ENCODE measurements at regions not wholly inside any gene's neighbourhood (a gene's known extent, or its start where the extent isn't known, plus 50 kb on each side); places are given as distances from the start of the nearest gene placed in this dataset.

DNA sequence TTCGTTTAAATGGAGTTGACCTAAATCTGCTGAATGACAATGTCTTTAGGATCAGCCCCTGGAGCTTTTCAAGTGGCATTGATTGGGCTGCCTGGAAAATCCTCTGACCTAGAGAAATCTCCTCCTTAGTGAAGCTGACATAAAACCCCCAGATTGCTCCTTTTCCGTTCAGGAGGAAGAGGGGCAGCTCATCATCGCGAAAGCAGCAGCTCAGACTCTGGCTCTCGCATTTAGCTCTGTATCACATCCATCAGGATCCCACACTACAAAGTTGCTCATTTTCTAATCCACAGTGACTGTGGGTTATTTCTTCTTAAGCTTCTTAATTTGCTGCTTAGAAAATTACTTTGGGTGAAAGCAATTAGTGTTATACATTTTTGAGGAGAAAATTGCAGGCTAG lies 373.7 kb downstream of the ENC1 start:
- DNase-seq (ENCODE audit: low read depth in 3 of 3, low spot score in 1 of 3) = no peak

DNA sequence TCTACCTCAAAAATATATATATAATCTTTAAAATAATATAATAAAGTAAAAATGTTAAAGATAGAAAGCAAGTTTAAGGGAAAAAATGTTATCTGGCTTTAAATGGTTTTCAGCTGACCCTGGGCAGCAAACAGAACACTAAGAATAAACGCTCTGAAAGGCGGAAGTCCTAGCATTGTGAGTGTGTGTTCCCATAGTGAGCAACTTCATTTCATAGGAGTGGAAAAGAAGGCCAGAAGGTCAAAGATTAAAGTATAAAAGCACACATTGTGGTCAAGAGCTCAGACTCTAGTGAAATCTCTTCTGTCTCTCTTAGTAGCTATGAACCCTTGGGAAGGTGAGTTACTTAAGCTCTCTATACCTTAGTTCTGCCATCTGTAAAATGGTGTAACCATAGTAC lies 374.4 kb downstream of the ENC1 start:
- no peak for DNase-seq (ENCODE audit: low read depth in 3 of 3, low spot score in 1 of 3)

DNA sequence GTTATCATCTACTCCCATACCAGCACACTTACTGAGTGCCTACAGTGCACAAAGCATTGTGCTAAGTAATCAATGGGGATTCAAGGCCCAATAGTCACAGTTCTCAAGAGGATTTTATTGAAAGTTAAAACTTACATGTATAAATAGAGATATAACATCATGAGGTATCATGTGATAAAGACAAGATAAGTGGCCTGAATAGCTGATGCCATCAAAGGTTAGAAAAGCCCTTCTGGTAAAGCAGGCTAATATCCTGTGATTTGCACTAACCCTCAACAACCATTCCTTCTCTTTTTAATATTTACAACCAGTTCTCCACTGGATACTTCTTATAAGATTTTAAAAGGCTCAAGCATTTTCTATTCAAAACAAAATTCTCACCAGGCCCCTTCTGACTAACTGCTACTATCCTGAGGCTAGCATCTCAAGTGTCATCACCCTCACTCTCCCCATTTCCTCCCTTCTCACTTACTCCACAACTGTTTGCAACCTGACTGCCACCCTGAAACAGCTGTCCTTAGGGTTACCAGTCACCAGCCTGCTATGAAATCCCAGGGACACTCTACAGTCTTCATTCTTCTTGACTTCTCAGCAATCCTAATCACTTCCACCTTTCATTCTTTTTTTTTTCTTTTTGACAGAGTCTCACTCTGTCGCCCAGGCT lies 377.9 kb downstream of the ENC1 start:
- no peak for DNase-seq (ENCODE audit: low read depth in 3 of 3, low spot score in 1 of 3)

DNA sequence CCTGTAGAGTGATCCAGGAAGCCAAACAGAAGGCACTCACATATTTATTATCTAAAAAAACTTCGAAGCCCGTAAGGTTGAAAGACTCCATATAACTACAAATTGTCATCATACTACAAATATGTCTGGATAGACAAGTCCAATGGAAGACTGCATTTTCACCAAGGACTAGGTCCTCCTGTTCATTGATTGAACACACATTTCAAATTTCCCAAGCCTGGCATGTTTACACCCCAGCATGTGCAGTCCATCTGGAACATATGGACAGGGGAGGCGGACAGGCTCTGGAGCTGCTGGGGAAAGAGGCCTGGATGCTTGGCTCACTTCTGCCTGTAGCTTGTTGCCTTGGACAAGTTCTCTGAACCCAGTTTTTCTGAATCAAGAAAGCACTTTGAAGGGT lies 378.7 kb downstream of the ENC1 start:
- DNase-seq (ENCODE audit: low read depth in 3 of 3, low spot score in 1 of 3) = no peak

DNA sequence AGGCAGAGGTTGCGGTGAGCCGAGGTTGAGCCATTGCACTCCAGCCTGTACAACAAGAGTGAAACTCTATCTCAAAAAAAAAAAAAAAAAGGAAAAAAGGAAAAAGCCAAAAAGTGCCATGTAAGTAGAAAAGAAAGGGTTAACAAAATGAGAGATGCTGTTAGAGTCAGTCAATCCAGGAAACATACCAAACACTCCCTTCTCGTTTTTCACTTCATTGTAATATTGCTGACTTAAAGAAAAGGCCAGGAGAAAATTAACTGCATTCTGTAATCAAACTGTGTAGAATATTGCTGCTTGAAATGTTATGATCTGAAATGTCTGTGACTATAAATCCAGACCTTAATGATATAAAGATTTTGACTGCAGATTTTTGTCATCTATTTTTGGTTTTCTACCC lies 379.1 kb downstream of the ENC1 start:
- no peak for DNase-seq (ENCODE audit: low read depth in 3 of 3, low spot score in 1 of 3)

DNA sequence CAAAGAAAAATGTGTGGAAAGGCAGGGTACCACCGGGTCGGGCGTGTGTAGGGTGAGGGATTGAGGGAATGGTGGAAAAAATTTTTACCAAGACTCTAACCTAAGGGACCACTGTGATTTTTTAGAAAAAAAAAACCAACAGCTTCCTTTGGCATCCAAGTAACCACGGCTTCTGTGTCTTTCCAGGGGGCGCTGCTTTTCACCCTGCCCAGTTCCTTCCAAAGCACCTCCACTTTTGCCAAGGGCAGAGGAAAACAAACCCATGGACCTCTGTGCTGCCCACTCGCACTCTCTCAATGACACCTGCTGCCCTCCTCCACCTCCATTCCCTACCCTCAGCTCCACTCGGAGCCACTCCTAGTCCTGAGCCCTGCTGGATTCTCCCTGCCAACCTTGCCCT lies 381.0 kb downstream of the ENC1 start:
- DNase-seq (ENCODE audit: low read depth in 3 of 3, low spot score in 1 of 3) = no peak

DNA sequence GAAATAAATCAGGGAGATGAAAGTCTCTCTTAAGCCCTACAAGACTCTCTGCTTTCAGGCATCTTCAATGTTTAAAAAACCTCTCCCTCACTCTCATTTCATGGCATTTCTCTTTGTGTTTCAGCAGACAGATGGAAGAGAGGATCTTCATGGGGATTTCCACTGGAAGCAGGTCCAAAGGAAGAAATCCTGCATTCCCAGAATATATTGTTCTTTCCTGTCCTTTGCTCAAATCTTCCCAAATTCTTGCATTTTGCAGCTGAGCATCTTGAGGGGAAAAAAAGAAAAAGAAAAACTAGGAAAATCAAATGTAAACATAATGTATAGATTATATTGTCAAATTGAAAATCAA lies 382.2 kb downstream of the ENC1 start:
- DNase-seq (ENCODE audit: low read depth in 3 of 3, low spot score in 1 of 3) = no peak

DNA sequence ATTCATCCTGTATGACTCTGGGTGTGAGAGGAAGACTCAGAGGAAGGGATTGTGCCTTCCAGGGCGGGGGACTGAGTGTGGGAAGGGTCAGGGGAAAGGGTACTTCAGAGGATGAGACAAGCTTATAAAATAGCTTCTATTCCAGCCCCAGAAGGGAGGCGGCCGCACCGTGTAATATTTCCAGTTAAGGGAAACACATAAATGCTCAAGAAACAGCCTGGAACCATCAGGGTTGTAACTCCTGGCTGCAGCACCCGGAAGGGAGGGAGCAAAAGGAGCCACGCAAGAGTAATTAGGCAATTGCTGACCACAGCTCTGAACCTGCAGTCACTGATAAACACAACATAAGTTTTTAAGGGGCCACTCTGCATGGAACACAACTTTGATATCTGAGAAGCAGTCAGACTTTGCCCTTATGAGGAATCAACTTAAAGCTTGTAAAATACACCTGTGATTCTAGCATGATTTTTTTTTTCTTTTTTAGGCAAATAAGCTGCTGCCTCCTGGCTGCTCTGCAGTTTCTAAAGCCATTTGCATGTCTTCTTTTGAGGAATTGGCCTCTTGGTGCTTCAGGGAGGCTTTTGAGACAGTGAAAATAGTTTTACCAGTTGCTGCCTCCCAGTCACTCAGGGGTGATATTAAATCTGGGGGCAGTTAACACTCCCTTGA lies 382.7 kb downstream of the ENC1 start:
- no peak for DNase-seq (ENCODE audit: low read depth in 3 of 3, low spot score in 1 of 3)

DNA sequence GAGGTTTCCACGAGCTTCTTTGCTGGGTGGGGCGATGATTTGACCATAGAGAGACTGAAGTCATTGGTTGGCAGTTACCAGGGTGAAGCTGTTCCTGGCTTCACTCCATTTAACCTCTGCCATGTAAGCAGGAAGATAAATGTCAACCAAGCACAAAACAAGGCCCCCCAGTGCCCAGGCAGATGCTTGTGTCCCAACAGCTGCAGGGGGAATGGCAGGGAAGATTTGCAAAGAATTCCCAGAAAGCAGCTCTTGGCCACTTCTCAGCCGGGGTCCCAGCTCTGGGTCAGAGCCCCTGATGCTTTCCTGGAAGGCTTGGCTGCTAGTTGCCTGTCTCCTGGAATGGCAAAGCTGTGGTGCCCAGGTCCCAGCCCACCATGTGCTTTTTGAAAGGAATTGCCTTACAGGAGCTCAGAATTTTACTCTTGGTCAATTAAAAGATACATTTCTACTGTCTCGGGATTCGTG lies 383.4 kb downstream of the ENC1 start:
- no peak for DNase-seq (ENCODE audit: low read depth in 3 of 3, low spot score in 1 of 3)

DNA sequence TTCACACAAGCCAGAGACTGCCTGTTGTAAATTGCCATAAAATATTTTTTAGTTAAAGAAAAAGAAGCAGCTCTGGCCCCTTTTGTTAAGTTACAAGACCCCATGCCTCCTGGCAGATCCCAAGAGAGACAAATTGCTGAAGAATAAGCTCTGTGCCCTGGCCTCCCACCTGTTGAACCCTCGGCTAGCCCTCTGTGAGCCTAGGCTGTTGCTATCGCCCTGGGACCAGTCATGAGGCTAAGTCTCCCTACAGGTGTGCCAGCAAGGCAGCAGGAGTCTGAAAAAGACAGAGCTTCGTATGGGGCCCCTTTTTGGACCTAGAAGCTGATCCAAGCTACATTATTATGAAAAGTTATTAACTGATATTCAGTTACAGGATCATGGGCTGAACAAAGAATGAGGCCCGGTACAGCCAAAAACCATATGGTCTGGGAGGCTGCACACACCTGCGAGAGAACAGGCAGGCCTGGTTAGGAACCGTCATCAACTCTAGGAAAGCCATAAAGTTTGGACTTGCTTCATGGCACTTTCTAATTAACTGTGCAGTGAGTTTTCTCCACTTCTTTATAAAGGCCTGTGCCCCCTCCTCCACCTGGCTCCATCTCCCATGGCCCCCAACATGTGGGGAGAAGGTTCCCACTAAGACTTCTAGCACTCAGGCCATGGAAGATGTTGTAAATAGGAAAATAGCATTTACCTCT lies 384.7 kb downstream of the ENC1 start:
- no peak for DNase-seq (ENCODE audit: low read depth in 3 of 3, low spot score in 1 of 3)

DNA sequence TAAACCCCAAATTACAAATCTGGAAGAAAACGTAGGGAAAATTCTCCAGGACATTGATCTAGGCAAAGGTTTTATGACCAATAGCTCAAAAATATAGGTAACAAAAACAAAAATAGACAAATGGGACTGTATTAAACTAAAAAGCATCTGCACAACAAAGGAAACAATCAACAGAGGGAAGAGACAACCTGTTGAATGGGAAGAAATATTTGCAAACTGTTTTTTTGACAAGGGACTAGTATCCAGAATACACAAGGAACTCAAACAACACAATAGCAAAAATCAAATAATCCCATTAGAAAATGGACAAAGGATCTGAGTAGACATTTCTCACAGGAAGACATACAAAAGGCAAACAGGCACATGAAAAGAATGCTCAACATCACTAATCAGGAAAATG lies 386.3 kb downstream of the ENC1 start:
- DNase-seq (ENCODE audit: low read depth in 3 of 3, low spot score in 1 of 3) = no peak

DNA sequence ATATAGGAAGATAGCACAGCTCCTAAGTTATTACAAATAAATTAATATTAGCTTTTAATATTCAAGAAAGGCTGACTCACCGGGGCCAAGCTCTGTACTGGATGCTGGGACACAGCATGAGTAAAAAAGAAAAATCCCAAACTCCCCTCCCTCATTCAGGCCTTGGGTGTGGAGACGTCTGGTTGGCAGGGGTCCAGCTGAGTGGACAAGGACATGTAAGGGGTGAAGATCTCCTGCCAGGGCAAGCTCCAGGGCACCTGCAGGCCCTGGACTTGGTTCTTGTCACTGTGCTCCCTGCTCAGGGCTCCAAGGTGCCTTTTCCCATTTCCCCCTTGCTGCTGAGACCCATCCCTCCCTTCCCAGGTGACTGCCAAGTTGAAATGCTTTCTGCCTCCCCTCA lies 388.5 kb downstream of the ENC1 start:
- no peak for DNase-seq (ENCODE audit: low read depth in 3 of 3, low spot score in 1 of 3)

DNA sequence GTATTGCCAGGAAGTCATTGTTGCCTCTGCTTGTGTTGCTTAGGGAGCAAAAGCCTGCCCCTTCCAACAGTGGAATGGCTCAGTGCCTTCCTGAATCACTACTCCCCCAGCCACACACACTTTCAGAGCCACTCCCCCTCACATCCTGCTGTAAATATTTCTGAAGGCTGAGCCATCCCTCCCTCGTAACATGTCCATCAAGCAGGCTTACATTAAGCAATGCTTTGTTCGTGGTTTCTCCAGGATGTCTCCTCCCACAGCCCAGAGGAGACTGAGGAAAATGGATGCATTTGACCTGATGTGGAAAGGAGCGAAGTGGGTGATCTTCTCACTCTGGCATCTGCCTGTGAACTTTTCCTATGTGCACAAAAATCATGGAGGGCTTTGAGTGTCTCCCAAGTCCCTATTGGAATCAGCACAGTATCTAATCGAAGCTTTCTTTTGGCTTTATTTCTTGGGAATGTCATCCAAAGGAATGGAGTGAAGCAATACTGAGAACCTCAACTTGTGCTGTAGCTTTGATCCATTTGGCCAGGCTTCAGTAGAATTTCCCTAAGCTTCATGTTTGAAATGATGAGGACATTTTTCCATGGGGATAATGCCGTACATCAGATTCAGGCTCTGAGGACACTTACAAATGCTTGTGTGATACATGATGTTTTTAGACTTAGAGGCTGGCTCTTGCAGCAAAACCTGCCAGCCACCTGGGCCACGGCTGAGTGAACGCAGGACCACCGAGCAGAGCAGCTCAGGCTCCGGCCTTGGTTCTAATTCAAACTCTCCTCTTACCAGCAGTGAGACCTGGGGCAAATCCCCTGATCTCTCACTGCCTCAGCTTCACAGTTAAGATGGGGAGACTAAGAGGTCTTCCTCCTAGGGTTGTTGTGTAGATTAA lies 389.1 kb downstream of the ENC1 start:
- DNase-seq (ENCODE audit: low read depth in 3 of 3, low spot score in 1 of 3) = no peak

DNA sequence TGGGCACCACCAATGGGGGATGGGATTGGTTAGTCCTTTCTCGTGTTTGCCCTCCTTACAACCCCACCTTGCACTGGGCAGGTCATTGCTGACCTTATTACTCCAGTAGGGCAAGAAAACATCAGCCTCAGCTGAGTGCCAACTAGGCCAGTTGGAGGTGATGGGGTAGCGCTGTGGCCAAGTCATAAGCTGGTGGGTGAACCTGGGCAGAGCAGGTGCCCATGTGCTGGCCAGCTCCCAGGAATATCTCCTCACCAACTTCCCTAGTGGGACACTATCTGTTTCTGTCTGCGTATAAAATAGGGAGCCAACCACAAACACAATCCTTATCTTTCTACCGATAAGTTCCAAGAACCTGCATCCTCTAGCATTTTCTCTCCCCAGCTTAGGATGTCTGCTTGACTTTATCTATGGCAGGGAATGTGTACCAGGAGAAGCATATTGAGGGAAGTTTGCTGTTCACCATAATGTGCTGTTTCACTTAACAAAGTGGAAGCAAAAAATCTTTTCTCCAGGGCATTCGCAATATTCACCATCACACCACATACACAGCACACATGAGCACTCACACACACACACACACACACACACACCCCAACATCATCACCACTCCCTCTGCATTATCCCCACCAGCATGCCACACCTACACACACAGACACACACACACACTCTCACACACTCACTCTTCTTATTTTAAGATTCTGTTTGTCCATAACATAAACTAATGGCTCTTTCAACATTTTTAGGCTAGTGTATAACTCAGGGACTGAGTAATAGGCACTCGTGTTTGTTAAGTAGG lies 390.0 kb downstream of the ENC1 start:
- DNase-seq (ENCODE audit: low read depth in 3 of 3, low spot score in 1 of 3) = no peak

DNA sequence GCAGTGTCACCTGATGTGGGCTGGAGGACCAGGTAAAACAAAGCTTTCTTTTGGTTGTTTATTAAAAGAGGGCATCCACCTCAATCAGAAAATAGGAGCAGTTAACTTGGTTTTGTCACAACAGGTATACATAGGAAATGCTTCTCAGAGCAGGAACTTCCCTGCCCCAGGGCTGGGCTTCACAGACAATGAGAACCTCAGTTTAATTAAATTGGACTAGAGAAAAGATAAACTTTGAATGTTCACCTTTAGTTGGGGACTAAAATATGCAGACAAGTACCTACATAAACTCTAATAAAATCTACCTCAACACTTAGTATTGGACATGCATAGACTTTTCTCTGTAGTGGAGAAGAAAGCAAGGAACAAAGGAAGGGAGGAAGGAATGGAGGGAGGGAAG lies 392.0 kb downstream of the ENC1 start:
- DNase-seq (ENCODE audit: low read depth in 3 of 3, low spot score in 1 of 3) = no peak

DNA sequence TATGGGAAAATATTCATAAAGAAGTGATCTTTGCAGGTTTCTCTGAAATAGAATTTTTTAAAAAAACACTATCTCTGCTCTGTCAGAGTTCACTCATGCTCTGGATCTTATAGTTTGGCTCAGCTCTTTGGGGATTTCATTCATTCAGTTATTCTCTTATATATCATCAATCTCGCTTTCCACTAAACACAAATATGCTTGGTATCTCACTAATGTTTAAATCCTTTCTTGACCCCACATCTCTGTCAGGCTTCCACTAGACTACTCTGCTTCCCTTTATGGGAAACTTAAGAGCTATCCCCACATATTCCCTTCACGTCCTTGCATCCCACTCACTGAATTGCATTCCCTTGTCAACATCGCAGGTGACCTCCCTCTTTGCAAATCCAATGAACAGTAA lies 396.1 kb downstream of the ENC1 start:
- no peak for DNase-seq (ENCODE audit: low read depth in 3 of 3, low spot score in 1 of 3)

DNA sequence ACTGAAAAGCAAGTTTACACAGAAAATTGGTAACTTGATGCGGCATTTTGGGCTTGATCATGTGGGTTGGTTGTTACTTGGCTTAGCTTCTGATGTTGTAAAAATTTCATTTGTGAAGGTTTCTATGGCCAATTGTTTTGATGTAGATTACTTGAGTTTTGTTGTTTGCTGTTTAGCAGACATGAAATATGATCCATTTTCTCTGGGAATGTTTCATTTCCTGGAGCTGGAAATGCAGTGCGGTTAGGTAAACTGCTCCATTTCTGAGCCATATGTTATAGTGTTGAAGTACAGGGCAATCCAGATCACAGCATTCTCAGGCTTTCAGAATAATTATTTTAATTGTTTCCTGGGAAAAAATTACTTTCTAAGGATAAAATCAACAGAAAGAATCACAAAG lies 396.9 kb downstream of the ENC1 start:
- DNase-seq (ENCODE audit: low read depth in 3 of 3, low spot score in 1 of 3) = no peak

DNA sequence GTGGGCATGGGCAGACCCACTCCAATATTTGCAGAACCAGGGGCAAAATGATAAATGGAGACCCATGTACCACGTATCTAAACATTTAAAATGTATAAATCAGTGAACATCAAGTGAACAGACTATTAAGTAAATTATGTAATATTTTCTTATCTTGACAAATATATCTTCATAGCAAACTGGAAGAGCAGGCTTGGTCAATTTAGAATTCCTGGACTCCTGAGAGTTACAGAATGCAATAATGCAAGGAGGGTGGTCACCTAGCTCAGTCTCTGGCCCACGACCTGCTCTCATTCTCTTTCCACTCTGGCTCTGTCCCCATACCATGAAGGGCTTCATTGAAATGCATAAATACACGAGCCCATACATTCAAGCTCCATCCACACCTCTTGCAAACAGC lies 398.0 kb downstream of the ENC1 start:
- DNase-seq (ENCODE audit: low read depth in 3 of 3, low spot score in 1 of 3) = no peak

DNA sequence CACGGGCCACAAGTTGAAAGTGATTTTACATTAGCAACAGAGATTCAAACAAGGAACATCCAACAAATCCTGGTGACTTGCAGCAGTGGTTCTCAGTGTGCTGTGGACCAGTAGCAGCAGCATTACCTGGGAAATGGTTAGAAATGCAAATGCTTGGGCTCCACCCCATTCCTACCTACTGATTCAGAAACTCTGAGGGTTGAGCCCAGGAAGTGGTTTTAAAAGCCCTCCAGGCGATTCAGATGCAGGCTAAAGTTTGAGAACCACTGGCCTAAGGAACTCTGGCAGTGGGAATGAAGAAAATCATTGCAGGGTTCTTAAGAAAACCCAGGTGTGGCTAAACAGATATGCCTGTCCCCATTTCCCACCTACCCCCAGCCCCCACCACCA lies 398.8 kb downstream of the ENC1 start:
- DNase-seq (ENCODE audit: low read depth in 3 of 3, low spot score in 1 of 3) = no peak

DNA sequence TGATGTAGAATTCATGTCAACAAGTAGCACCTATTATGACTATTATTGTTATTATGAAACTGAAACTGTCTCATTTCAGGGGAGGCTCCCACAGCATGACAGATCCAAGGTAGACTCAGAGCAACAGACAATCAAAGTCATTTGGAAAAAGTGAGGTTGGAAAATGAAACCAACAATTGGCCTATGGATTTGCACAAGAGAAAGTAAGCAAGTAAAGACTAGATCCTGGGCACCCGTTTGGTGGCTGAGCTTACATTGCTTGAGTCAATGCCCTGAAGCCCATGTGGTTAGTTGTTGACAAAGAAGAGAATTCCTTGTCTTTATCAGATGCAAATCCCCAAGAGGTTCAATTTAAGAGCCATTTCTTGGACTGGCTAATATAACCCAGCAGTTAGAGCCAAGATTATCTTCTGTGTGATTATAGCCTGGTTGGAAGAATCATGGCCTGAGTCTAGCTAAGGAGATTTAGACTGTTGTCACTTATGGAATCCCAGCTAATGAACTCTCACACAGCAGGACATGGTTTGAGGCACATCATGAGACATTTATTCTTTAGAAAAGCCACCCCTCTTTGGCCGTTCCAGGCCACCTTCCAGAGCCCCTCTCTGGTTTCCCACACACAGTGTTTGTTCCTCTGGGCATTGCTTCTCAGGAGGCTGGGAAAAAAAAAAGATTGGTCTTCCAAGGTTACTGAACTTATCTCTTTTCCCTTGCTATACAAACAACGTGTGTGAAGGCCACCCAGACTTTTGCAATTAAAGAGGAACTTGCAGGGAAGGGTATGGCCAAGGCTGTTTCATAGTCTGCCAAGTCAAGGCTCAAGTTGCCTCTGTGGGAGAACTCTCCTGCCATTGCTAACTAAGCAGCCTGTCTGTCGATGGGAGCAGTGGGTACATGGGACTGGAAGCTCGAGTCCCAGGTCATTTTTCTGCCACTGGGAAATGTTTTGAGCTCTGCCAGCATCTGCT lies 399.5 kb downstream of the ENC1 start:
- DNase-seq (ENCODE audit: low read depth in 3 of 3, low spot score in 1 of 3) = no peak
